ENCODE measurements at regions not wholly inside any gene's neighbourhood (a gene's known extent, or its start where the extent isn't known, plus 50 kb on each side); places are given as distances from the start of the nearest gene placed in this dataset.
A peak's percentile ranks its signal among the peaks of the same experiment; 100 is the strongest.
"Not testable (repeated sequence)": the region's sequence is repeated elsewhere in the genome, so short reads cannot be mapped to it uniquely, and the experiment has no call there.

- 44% methylated on average over 8 of the region's 8 CpGs for WGBS (ENCODE audit: missing lambda C conversion rate)
- TF ChIP-seq EHMT2 (IDR thresholded peaks at IDR 0.05; ENCODE audit: low read depth): no peak
- no peak for TF ChIP-seq EP300 (IDR thresholded peaks at IDR 0.05)
- no peak for TF ChIP-seq KDM1A (IDR thresholded peaks at IDR 0.05; ENCODE audit: low read depth)
- TF ChIP-seq FOSB (CRISPR knock-in tag; IDR thresholded peaks at IDR 0.05): no peak
- no peak for TF ChIP-seq HDAC2 (IDR thresholded peaks at IDR 0.05)
- CTCF ChIA-PET: no interaction called here
Measured at GRCh38 chr2:194842871-194843270, 814.2 kb upstream of the SLC39A10 start.

GRCh38 chr2:194834371-194834770, 822.7 kb upstream of the SLC39A10 start:
- H3K4me3 ChIP-seq; H3K27ac ChIP-seq; ATAC-seq; DNase-seq (ENCODE audit: low read depth in 1 of 2, low spot score in 1 of 2); POLR2A ChIA-PET; H3K9me3 ChIP-seq; FAIRE-seq; H3K4me2 ChIP-seq; CTCF ChIA-PET; H3K4me1 ChIP-seq: not testable (repeated sequence)
- WGBS (ENCODE audit: missing lambda C conversion rate): 32% methylated on average over 2 of the region's 2 CpGs

More at GRCh38 chr2:194842871-194843270, 814.2 kb upstream of the SLC39A10 start:
- Histone ChIP-seq H3K27ac (no peak overlapping the region), H3K9me3 (no peaks in the 10 kb centered on the region), H3K4me2 (no peak overlapping the region), H3K4me3 (no peak overlapping the region), H3K4me1 (no peaks in the 10 kb centered on the region)
- ATAC-seq (no peak), FAIRE-seq (no peak), DNase-seq (ENCODE audit: low read depth in 1 of 2, low spot score in 1 of 2) (no peak)
- POLR2A ChIA-PET: no interaction called here

- ATAC-seq (no peak), FAIRE-seq (no peak), DNase-seq (ENCODE audit: low read depth in 1 of 2, low spot score in 1 of 2) (no peak)
- TF ChIP-seq POLR2AphosphoS2 (conservative IDR thresholded peaks at IDR 0.05; ENCODE audit: low read length) (no peak), JUN (IDR thresholded peaks at IDR 0.05) (no peak), POLR2A (IDR thresholded peaks at IDR 0.05; ENCODE audit: low read length) (no peak), NFE2L2 (conservative IDR thresholded peaks at IDR 0.05; ENCODE audit: low read length) (no peak), CEBPB (IDR thresholded peaks at IDR 0.05) (no peak), ZC3H11A (IDR thresholded peaks at IDR 0.05) (no peak), ELK1 (IDR thresholded peaks at IDR 0.05; ENCODE audit: low read depth, low read length) (no peak), ZNF302 (CRISPR knock-in tag; IDR thresholded peaks at IDR 0.05) (no peak), RCOR1 (IDR thresholded peaks at IDR 0.05; ENCODE audit: low read depth, low read length) (no peak), NR3C1 (IDR thresholded peaks at IDR 0.05) (no peak), TP53 (CRISPR knock-in tag; IDR thresholded peaks at IDR 0.05) (no peak), MYC (IDR thresholded peaks at IDR 0.05; ENCODE audit: borderline replicate concordance, low read length) (no peak), GATA3 (IDR thresholded peaks at IDR 0.05; ENCODE audit: borderline replicate concordance) (no peak), HEYL (CRISPR knock-in tag; IDR thresholded peaks at IDR 0.05) (no peak), NPAS2 (CRISPR knock-in tag; IDR thresholded peaks at IDR 0.05; ENCODE audit: borderline replicate concordance) (no peak)
- Histone ChIP-seq H3K27ac (no peak overlapping the region), H3K4me3 (no peak overlapping the region), H3K9me3 (no peaks in the 10 kb centered on the region), H3K4me2 (no peak overlapping the region), H3K4me1 (no peaks in the 10 kb centered on the region)
- POLR2A ChIA-PET: no interaction called here
- CTCF ChIA-PET: no interaction called here
Measured at GRCh38 chr2:194826241-194826640, 830.8 kb upstream of the SLC39A10 start.

GRCh38 chr2:194824450-194824849, 832.6 kb upstream of the SLC39A10 start:
- ATAC-seq (no peak), FAIRE-seq (no peak), DNase-seq (ENCODE audit: low read depth in 1 of 2, low spot score in 1 of 2) (no peak)
- peak; percentile 28 for TF ChIP-seq MAFK (IDR thresholded peaks at IDR 0.05; ENCODE audit: partially characterized antibody)
- no peak for TF ChIP-seq RCOR1 (IDR thresholded peaks at IDR 0.05; ENCODE audit: low read depth, low read length)
- H3K4me3 ChIP-seq: no peak overlapping the region
- POLR2A ChIA-PET: interaction anchor here (0.6 kb wide), 1 partner anchor 165 kb away, joined by 3 read pairs; no protein-coding TSS in a partner anchor
- 5% methylated on average over 2 of the region's 2 CpGs for WGBS (ENCODE audit: missing lambda C conversion rate)
- H3K27ac ChIP-seq: no peak overlapping the region
- no peak overlapping the region for H3K4me2 ChIP-seq
- H3K9me3 ChIP-seq: no peaks in the 10 kb centered on the region
- CTCF ChIA-PET: no interaction called here
- no peaks in the 10 kb centered on the region for H3K4me1 ChIP-seq

- Histone ChIP-seq H3K4me3 (no peak overlapping the region), H3K4me2 (no peak overlapping the region), H3K27ac (no peak overlapping the region), H3K9me3 (no peaks in the 10 kb centered on the region), H3K4me1 (no peaks in the 10 kb centered on the region)
- CTCF ChIA-PET: no interaction called here
- FAIRE-seq (no peak), ATAC-seq (no peak), DNase-seq (ENCODE audit: low read depth in 1 of 2, low spot score in 1 of 2) (no peak)
- POLR2A ChIA-PET: no interaction called here
- WGBS (ENCODE audit: missing lambda C conversion rate): 48% methylated on average over 5 of the region's 5 CpGs
- no peak for TF ChIP-seq KDM5A (IDR thresholded peaks at IDR 0.05)
- TF ChIP-seq ZFP36 (IDR thresholded peaks at IDR 0.05; ENCODE audit: borderline replicate concordance, partially characterized antibody): no peak
- TF ChIP-seq USF2 (IDR thresholded peaks at IDR 0.05): no peak
- TF ChIP-seq EHF (CRISPR knock-in tag; IDR thresholded peaks at IDR 0.05): no peak
- TF ChIP-seq HES2 (IDR thresholded peaks at IDR 0.05): no peak
- TF ChIP-seq HOXB5 (CRISPR knock-in tag; IDR thresholded peaks at IDR 0.05): no peak
- no peak for TF ChIP-seq CBX8 (IDR thresholded peaks at IDR 0.05)
- TF ChIP-seq EP300 (IDR thresholded peaks at IDR 0.05): no peak
- no peak for TF ChIP-seq CBX2 (IDR thresholded peaks at IDR 0.05; ENCODE audit: borderline replicate concordance, low read depth)
- TF ChIP-seq MAFK (IDR thresholded peaks at IDR 0.05; ENCODE audit: partially characterized antibody): no peak
Measured at GRCh38 chr2:194822657-194823056, 834.4 kb upstream of the SLC39A10 start.
